SK-N-SH treated with all-trans-retinoic acid at 6 μM for 48 hours (cell line): ENCODE measurements at regions not wholly inside any gene's neighbourhood (a gene's known extent, or its start where the extent isn't known, plus 50 kb on each side); places are given as distances from the start of the nearest gene placed in this dataset.

Experiments used
- ATAC-seq: fragments of 200-7000 bp; cut with Tn5 transposase; 3 replicates; pipeline ENCODE4 v1.9.1; 2020; ENCODE audit warnings: mild to moderate bottlenecking, moderate library complexity
- ARNTL ChIP-seq: fragments of 450-650 bp; formaldehyde crosslinking; IDR thresholded peaks from 2 replicates; pipeline ENCODE4 v1.5.0; 2020; ENCODE audit warnings: low read depth, mild to moderate bottlenecking, moderate library complexity, borderline replicate concordance
- BACH2 ChIP-seq: fragments of 250-450 bp; sonication (Bioruptor Pico); IDR thresholded peaks from 2 replicates; pipeline ENCODE4 v1.9.0; 2021; ENCODE audit warnings: mild to moderate bottlenecking, borderline replicate concordance
- CREB5 ChIP-seq: fragments of 250-450 bp; sonication (Bioruptor Pico); IDR thresholded peaks from 2 replicates; pipeline ENCODE4 v1.5.1; 2020; ENCODE audit warnings: low read depth, mild to moderate bottlenecking, moderate library complexity
- CSDC2 ChIP-seq: fragments of 250-450 bp; sonication (Bioruptor Pico); IDR thresholded peaks from 2 replicates; pipeline ENCODE4 v1.5.0; 2020; ENCODE audit warnings: mild to moderate bottlenecking, moderate library complexity
- ESRRG ChIP-seq: fragments of 250-450 bp; sonication (Bioruptor Pico); IDR thresholded peaks from 2 replicates; pipeline ENCODE4 v1.6.1; 2021; ENCODE audit warnings: mild to moderate bottlenecking
- GLIS3 ChIP-seq: fragments of 250-450 bp; sonication (Bioruptor Pico); IDR thresholded peaks from 2 replicates; pipeline ENCODE4 v1.5.0; 2020; ENCODE audit warnings: mild to moderate bottlenecking, moderate library complexity
- ISL1 ChIP-seq: fragments of 250-450 bp; sonication (Bioruptor Pico); IDR thresholded peaks from 2 replicates; pipeline ENCODE4 v2.1.2; 2022; ENCODE audit warnings: mild to moderate bottlenecking, moderate library complexity
- OSR1 ChIP-seq: fragments of 250-450 bp; sonication (Bioruptor Pico); IDR thresholded peaks from 2 replicates; pipeline ENCODE4 v1.8.0; 2022; ENCODE audit warnings: moderate library complexity, mild to moderate bottlenecking, inconsistent platforms
- PPARA ChIP-seq: fragments of 250-450 bp; sonication (Bioruptor Pico); IDR thresholded peaks from 2 replicates; pipeline ENCODE4 v1.5.0; 2020; ENCODE audit warnings: mild to moderate bottlenecking, borderline replicate concordance
- RARB ChIP-seq: fragments of 250-450 bp; sonication (Bioruptor Pico); IDR thresholded peaks from 2 replicates; pipeline ENCODE4 v1.8.0; 2021; ENCODE audit warnings: mild to moderate bottlenecking, moderate library complexity
- SNAI2 ChIP-seq: fragments of 250-450 bp; sonication (Bioruptor Pico); IDR thresholded peaks from 2 replicates; pipeline ENCODE4 v1.5.0; 2020; ENCODE audit warnings: mild to moderate bottlenecking, moderate library complexity
- TOX ChIP-seq: fragments of 250-450 bp; sonication (Bioruptor Pico); IDR thresholded peaks from 2 replicates; pipeline ENCODE4 v1.8.0; 2021; ENCODE audit warnings: mild to moderate bottlenecking, moderate library complexity, borderline replicate concordance
- ZC3H10 ChIP-seq: fragments of 250-450 bp; sonication (Bioruptor Pico); IDR thresholded peaks from 2 replicates; pipeline ENCODE4 v1.5.1; 2021; ENCODE audit warnings: mild to moderate bottlenecking, moderate library complexity
- ZFP3 ChIP-seq: fragments of 250-450 bp; sonication (Bioruptor Pico); IDR thresholded peaks from 2 replicates; pipeline ENCODE4 v1.5.0; 2020; ENCODE audit warnings: mild to moderate bottlenecking, moderate library complexity
- ZFP30 ChIP-seq: fragments of 450-650 bp; formaldehyde crosslinking; IDR thresholded peaks from 2 replicates; pipeline ENCODE4 v1.5.0; 2022; ENCODE audit warnings: mild to moderate bottlenecking, moderate library complexity
- ZNF565 ChIP-seq: fragments of 450-650 bp; formaldehyde crosslinking; conservative IDR thresholded peaks from 2 replicates; pipeline ENCODE4 v1.5.0; 2020; ENCODE audit warnings: low read depth, mild to moderate bottlenecking, moderate library complexity
- ZNF70 ChIP-seq: fragments of 450-650 bp; formaldehyde crosslinking; IDR thresholded peaks from 2 replicates; pipeline ENCODE4 v1.5.0; 2020; ENCODE audit warnings: mild to moderate bottlenecking, moderate library complexity
- ZNF8 ChIP-seq: fragments of 450-650 bp; formaldehyde crosslinking; IDR thresholded peaks from 2 replicates; pipeline ENCODE4 v1.5.0; 2020; ENCODE audit warnings: mild to moderate bottlenecking, moderate library complexity
- TF ChIP-seq, protein P1 (sequence below): fragments of 250-450 bp; sonication (Bioruptor Pico); IDR thresholded peaks from 2 replicates; pipeline ENCODE4 v1.5.1; 2021; ENCODE audit warnings: mild to moderate bottlenecking, moderate library complexity
- TF ChIP-seq, protein P2 (sequence below): fragments of 250-450 bp; sonication (Bioruptor Pico); IDR thresholded peaks from 2 replicates; pipeline ENCODE4 v1.5.0; 2020; ENCODE audit warnings: mild to moderate bottlenecking, moderate library complexity
- TF ChIP-seq, protein P3 (sequence below): fragments of 250-450 bp; sonication (Bioruptor Pico); IDR thresholded peaks from 2 replicates; pipeline ENCODE4 v1.8.0; 2021; ENCODE audit warnings: low read depth, mild to moderate bottlenecking, moderate library complexity, borderline replicate concordance
- TF ChIP-seq, protein P4 (sequence below): fragments of 250-450 bp; sonication (Bioruptor Pico); IDR thresholded peaks from 2 replicates; pipeline ENCODE4 v1.8.0; 2020; ENCODE audit warnings: mild to moderate bottlenecking, moderate library complexity, borderline replicate concordance

DNA sequence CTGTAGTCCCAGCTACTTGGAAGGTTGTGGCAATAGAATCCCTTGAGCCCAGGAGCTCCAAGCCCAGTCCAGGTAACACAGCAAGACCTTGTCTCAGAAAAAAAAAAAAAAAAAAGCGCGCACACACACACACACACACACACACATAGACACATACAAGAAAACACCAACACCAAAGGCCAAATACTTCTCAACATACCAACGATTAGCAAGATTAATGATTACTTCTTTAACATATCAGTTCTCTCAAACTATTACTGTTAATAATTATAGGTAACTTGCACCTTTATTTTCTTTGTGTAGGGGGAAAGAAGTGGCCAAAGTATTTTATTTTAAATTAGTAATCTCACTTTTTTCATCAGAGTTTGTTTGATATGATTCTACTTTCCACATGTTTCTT, 289.5 kb upstream of the ADGRL2 start:
- ATAC-seq, result no peak
- no peak for TF ChIP-seq ZC3H10
- TF ChIP-seq, protein P1, sequence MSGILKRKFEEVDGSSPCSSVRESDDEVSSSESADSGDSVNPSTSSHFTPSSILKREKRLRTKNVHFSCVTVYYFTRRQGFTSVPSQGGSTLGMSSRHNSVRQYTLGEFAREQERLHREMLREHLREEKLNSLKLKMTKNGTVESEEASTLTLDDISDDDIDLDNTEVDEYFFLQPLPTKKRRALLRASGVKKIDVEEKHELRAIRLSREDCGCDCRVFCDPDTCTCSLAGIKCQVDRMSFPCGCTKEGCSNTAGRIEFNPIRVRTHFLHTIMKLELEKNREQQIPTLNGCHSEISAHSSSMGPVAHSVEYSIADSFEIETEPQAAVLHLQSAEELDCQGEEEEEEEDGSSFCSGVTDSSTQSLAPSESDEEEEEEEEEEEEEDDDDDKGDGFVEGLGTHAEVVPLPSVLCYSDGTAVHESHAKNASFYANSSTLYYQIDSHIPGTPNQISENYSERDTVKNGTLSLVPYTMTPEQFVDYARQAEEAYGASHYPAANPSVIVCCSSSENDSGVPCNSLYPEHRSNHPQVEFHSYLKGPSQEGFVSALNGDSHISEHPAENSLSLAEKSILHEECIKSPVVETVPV, result no peak
- TF ChIP-seq ZNF8, result no peak
- TF ChIP-seq ZFP30 (CRISPR knock-in tag), result no peak
- no peak for TF ChIP-seq ZFP3 (CRISPR knock-in tag)
- TF ChIP-seq ESRRG (CRISPR knock-in tag), result no peak
- TF ChIP-seq TOX, result no peak
- TF ChIP-seq RARB, result no peak
- TF ChIP-seq SNAI2 (CRISPR knock-in tag), result no peak
- no peak for TF ChIP-seq ZNF565 (CRISPR knock-in tag)
- no peak for TF ChIP-seq ZNF70 (CRISPR knock-in tag)
- TF ChIP-seq, protein P2, sequence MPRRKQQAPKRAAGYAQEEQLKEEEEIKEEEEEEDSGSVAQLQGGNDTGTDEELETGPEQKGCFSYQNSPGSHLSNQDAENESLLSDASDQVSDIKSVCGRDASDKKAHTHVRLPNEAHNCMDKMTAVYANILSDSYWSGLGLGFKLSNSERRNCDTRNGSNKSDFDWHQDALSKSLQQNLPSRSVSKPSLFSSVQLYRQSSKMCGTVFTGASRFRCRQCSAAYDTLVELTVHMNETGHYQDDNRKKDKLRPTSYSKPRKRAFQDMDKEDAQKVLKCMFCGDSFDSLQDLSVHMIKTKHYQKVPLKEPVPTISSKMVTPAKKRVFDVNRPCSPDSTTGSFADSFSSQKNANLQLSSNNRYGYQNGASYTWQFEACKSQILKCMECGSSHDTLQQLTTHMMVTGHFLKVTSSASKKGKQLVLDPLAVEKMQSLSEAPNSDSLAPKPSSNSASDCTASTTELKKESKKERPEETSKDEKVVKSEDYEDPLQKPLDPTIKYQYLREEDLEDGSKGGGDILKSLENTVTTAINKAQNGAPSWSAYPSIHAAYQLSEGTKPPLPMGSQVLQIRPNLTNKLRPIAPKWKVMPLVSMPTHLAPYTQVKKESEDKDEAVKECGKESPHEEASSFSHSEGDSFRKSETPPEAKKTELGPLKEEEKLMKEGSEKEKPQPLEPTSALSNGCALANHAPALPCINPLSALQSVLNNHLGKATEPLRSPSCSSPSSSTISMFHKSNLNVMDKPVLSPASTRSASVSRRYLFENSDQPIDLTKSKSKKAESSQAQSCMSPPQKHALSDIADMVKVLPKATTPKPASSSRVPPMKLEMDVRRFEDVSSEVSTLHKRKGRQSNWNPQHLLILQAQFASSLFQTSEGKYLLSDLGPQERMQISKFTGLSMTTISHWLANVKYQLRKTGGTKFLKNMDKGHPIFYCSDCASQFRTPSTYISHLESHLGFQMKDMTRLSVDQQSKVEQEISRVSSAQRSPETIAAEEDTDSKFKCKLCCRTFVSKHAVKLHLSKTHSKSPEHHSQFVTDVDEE (CRISPR knock-in tag), result no peak
- no peak for TF ChIP-seq PPARA (CRISPR knock-in tag)
- TF ChIP-seq ISL1 (CRISPR knock-in tag), result no peak

DNA sequence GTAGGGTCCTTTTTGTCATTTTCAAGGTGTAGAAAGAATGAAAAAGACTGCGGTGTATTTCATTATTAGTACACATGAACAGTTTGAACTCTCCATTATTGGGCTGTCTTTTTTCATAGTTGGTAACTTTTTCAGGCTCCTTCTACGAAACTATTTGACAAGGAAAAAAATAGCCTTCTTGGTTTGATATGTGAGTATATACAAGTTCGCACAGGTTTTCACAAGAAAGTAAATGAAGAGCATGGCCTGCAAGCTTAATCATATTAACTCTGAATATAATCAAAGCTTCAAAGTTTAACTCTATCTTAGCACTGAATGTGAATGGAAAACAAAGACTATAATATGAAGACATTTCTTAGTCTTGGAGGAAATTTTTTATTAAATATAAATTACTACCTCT, 290.0 kb upstream of the ADGRL2 start:
- no peak for ATAC-seq
- TF ChIP-seq ESRRG (CRISPR knock-in tag), result no peak
- TF ChIP-seq ARNTL (CRISPR knock-in tag), result no peak
- no peak for TF ChIP-seq PPARA (CRISPR knock-in tag)
- TF ChIP-seq, protein P2 (CRISPR knock-in tag), result no peak
- TF ChIP-seq SNAI2 (CRISPR knock-in tag), result no peak
- TF ChIP-seq, protein P3, sequence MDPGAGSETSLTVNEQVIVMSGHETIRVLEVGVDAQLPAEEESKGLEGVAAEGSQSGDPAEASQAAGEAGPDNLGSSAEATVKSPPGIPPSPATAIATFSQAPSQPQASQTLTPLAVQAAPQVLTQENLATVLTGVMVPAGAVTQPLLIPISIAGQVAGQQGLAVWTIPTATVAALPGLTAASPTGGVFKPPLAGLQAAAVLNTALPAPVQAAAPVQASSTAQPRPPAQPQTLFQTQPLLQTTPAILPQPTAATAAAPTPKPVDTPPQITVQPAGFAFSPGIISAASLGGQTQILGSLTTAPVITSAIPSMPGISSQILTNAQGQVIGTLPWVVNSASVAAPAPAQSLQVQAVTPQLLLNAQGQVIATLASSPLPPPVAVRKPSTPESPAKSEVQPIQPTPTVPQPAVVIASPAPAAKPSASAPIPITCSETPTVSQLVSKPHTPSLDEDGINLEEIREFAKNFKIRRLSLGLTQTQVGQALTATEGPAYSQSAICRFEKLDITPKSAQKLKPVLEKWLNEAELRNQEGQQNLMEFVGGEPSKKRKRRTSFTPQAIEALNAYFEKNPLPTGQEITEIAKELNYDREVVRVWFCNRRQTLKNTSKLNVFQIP (CRISPR knock-in tag), result no peak
- TF ChIP-seq ZFP30 (CRISPR knock-in tag), result no peak
- TF ChIP-seq ZNF565 (CRISPR knock-in tag), result no peak
- TF ChIP-seq ZC3H10, result no peak
- TF ChIP-seq, protein P4, sequence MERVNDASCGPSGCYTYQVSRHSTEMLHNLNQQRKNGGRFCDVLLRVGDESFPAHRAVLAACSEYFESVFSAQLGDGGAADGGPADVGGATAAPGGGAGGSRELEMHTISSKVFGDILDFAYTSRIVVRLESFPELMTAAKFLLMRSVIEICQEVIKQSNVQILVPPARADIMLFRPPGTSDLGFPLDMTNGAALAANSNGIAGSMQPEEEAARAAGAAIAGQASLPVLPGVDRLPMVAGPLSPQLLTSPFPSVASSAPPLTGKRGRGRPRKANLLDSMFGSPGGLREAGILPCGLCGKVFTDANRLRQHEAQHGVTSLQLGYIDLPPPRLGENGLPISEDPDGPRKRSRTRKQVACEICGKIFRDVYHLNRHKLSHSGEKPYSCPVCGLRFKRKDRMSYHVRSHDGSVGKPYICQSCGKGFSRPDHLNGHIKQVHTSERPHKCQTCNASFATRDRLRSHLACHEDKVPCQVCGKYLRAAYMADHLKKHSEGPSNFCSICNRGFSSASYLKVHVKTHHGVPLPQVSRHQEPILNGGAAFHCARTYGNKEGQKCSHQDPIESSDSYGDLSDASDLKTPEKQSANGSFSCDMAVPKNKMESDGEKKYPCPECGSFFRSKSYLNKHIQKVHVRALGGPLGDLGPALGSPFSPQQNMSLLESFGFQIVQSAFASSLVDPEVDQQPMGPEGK (CRISPR knock-in tag), result no peak
- TF ChIP-seq, protein P1, result no peak
- TF ChIP-seq BACH2, result no peak
- no peak for TF ChIP-seq CSDC2 (CRISPR knock-in tag)
- TF ChIP-seq GLIS3, result no peak
- no peak for TF ChIP-seq ISL1 (CRISPR knock-in tag)
- TF ChIP-seq OSR1 (CRISPR knock-in tag), result no peak
- TF ChIP-seq TOX, result no peak
- no peak for TF ChIP-seq RARB
- no peak for TF ChIP-seq ZNF8
- no peak for TF ChIP-seq CREB5
